MM.1S (cell line): ENCODE measurements at regions not wholly inside any gene's neighbourhood (a gene's known extent, or its start where the extent isn't known, plus 50 kb on each side); places are given as distances from the start of the nearest gene placed in this dataset.

ENCODE experiments used
- DNase-seq: peaks from one replicate; pipeline ENCODE4 v3.0.0-alpha.2; 2015
- H2AFZ ChIP-seq: fragments of 300-600 bp; sonication (generic); 2 replicates; pipeline ENCODE4 v1.6.0; 2016; ENCODE audit warnings: antibody characterized with exemption, low read length
- H3F3A ChIP-seq: fragments of 300-600 bp; sonication (generic); 2 replicates; pipeline ENCODE4 v1.6.1; 2016; ENCODE audit warnings: mild to moderate bottlenecking, antibody characterized with exemption, low read length, moderate library complexity, mixed read lengths; ENCODE audit not compliant: insufficient read depth
- H3K27ac ChIP-seq: fragments of 300-600 bp; sonication (generic); 2 replicates; pipeline ENCODE4 v1.5.1; 2016; ENCODE audit warnings: mild to moderate bottlenecking, low read length
- H3K27me3 ChIP-seq: fragments of 300-600 bp; sonication (generic); replicated peaks from 2 replicates; pipeline ENCODE4 v1.6.0; 2016; ENCODE audit warnings: low read length; ENCODE audit not compliant: insufficient read depth
- H3K36me3 ChIP-seq: fragments of 300-600 bp; sonication (generic); replicated peaks from 2 replicates; pipeline ENCODE4 v1.6.1; 2016; ENCODE audit warnings: mild to moderate bottlenecking, low read length, mixed read lengths; ENCODE audit not compliant: insufficient read depth
- H3K4me1 ChIP-seq: fragments of 300-600 bp; sonication (generic); 2 replicates; pipeline ENCODE4 v1.6.1; 2016; ENCODE audit warnings: low read length, mixed read lengths
- H3K4me2 ChIP-seq: fragments of 300-600 bp; sonication (generic); 2 replicates; pipeline ENCODE4 v1.6.0; 2016; ENCODE audit warnings: low read depth, low read length
- H3K4me3 ChIP-seq: fragments of 300-600 bp; sonication (generic); 2 replicates; pipeline ENCODE4 v1.5.1; 2016; ENCODE audit warnings: low read length, mixed read lengths
- H3K79me2 ChIP-seq: fragments of 300-600 bp; sonication (generic); 2 replicates; pipeline ENCODE4 v1.6.1; 2016; ENCODE audit warnings: mixed run types, low read length, mixed read lengths
- H3K9ac ChIP-seq: fragments of 300-600 bp; sonication (generic); 2 replicates; pipeline ENCODE4 v1.6.1; 2016; ENCODE audit warnings: low read length, mixed read lengths
- H3K9me2 ChIP-seq: fragments of 300-600 bp; sonication (generic); replicated peaks from 2 replicates; pipeline ENCODE4 v1.6.1; 2016; ENCODE audit warnings: mild to moderate bottlenecking, low read length, mixed read lengths; ENCODE audit not compliant: insufficient read depth
- H3K9me3 ChIP-seq: fragments of 300-600 bp; sonication (generic); replicated peaks from 2 replicates; pipeline ENCODE4 v1.6.1; 2016; ENCODE audit warnings: mild to moderate bottlenecking, low read length, mixed read lengths; ENCODE audit not compliant: insufficient read depth
- H4K20me1 ChIP-seq: fragments of 300-600 bp; sonication (generic); 2 replicates; pipeline ENCODE4 v1.6.1; 2016; ENCODE audit warnings: mild to moderate bottlenecking, low read length, moderate library complexity, mixed read lengths; ENCODE audit not compliant: insufficient read depth
- EZH2 ChIP-seq: fragments of 300-600 bp; sonication (generic); optimal IDR thresholded peaks from 2 replicates; pipeline ENCODE3; 2017; ENCODE audit warnings: low read depth, mild to moderate bottlenecking, antibody characterized with exemption, low read length, mixed read lengths
- EZH2phosphoT487 ChIP-seq: fragments of 300-600 bp; sonication (generic); IDR thresholded peaks from 2 replicates; pipeline ENCODE4 v1.6.1; 2018; ENCODE audit warnings: antibody characterized with exemption, low read length
- TF ChIP-seq, protein P1 (sequence below): fragments of 300-600 bp; sonication (generic); IDR thresholded peaks from 2 replicates; pipeline ENCODE4 v1.5.1; 2016; ENCODE audit warnings: antibody characterized with exemption, low read length, mixed read lengths

- Histone ChIP-seq H2AFZ (no peak overlapping the region), H3K9me3 (no peaks in the 10 kb centered on the region), H3F3A (no peaks in the 10 kb centered on the region), H3K4me1 (no peaks in the 10 kb centered on the region), H3K9me2 (no peaks in the 10 kb centered on the region), H3K4me3 (no peak overlapping the region), H3K36me3 (no peaks in the 10 kb centered on the region), H3K27ac (no peak overlapping the region), H3K9ac (no peak overlapping the region), H3K4me2 (no peak overlapping the region), H4K20me1 (no peaks in the 10 kb centered on the region), H3K27me3 (no peaks in the 10 kb centered on the region), H3K79me2 (no peaks in the 10 kb centered on the region)
- TF ChIP-seq, protein P1, sequence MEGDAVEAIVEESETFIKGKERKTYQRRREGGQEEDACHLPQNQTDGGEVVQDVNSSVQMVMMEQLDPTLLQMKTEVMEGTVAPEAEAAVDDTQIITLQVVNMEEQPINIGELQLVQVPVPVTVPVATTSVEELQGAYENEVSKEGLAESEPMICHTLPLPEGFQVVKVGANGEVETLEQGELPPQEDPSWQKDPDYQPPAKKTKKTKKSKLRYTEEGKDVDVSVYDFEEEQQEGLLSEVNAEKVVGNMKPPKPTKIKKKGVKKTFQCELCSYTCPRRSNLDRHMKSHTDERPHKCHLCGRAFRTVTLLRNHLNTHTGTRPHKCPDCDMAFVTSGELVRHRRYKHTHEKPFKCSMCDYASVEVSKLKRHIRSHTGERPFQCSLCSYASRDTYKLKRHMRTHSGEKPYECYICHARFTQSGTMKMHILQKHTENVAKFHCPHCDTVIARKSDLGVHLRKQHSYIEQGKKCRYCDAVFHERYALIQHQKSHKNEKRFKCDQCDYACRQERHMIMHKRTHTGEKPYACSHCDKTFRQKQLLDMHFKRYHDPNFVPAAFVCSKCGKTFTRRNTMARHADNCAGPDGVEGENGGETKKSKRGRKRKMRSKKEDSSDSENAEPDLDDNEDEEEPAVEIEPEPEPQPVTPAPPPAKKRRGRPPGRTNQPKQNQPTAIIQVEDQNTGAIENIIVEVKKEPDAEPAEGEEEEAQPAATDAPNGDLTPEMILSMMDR: no peak
- no peak for DNase-seq
Measured at GRCh38 chr12:72082986-72083820, 144.6 kb downstream of the TPH2 start.

GRCh38 chr12:72084061-72084460 lies 145.4 kb downstream of the TPH2 start:
- no peaks in the 10 kb centered on the region for H4K20me1 ChIP-seq
- H3K9me3 ChIP-seq: no peaks in the 10 kb centered on the region
- H3K79me2 ChIP-seq: no peaks in the 10 kb centered on the region
- H3K4me2 ChIP-seq: no peak overlapping the region
- DNase-seq: no peak
- H3K4me3 ChIP-seq: no peak overlapping the region
- no peaks in the 10 kb centered on the region for H3K4me1 ChIP-seq
- no peak overlapping the region for H3K27ac ChIP-seq
- no peaks in the 10 kb centered on the region for H3K9me2 ChIP-seq
- H3K9ac ChIP-seq: no peak overlapping the region
- no peaks in the 10 kb centered on the region for H3F3A ChIP-seq
- TF ChIP-seq EZH2phosphoT487: no peak
- TF ChIP-seq EZH2: no peak
- TF ChIP-seq, protein P1: no peak
- H3K36me3 ChIP-seq: no peaks in the 10 kb centered on the region
- no peaks in the 10 kb centered on the region for H3K27me3 ChIP-seq
- no peak overlapping the region for H2AFZ ChIP-seq

DNA sequence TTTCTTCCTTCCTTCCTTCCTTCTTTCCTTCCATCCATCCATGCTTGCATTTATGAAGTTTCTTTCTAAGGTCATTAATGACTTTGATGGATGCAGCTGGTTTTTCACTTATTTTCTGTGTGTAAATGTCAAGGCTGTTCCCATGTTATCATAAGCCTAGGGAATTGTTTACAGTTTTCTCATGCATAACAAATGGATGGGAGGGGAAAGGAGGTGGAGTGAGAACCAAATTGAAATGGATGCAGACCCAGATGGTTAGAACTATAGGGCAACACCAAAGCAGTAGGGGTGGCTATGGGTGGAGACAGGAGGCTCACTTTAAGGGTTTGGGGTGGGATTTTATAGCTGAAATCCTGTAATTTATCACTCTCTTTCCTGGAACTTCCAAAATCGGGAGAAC lies 146.2 kb downstream of the TPH2 start:
- Histone ChIP-seq H3K4me1 (no peaks in the 10 kb centered on the region), H3K9me2 (no peaks in the 10 kb centered on the region), H3K79me2 (no peaks in the 10 kb centered on the region), H3K4me2 (no peak overlapping the region), H4K20me1 (no peaks in the 10 kb centered on the region), H3F3A (no peaks in the 10 kb centered on the region), H3K4me3 (no peak overlapping the region), H3K27me3 (no peaks in the 10 kb centered on the region), H3K27ac (no peak overlapping the region), H3K9ac (no peak overlapping the region), H2AFZ (no peak overlapping the region), H3K9me3 (no peaks in the 10 kb centered on the region), H3K36me3 (no peaks in the 10 kb centered on the region)
- TF ChIP-seq, protein P1: no peak
- TF ChIP-seq EZH2phosphoT487: no peak
- TF ChIP-seq EZH2: no peak
- DNase-seq: no peak
